GM12878 (cell line): ENCODE measurements at regions not wholly inside any gene's neighbourhood (a gene's known extent, or its start where the extent isn't known, plus 50 kb on each side); places are given as distances from the start of the nearest gene placed in this dataset.

Experiments used
- ATAC-seq: fragments of 200-7000 bp; cut with Tn5 transposase; 3 replicates; pipeline ENCODE4 v1.9.1; 2020; ENCODE audit warnings: mild to moderate bottlenecking, moderate library complexity
- BruUV-seq: library from RNA; stranded (reverse); fragments of 400-500 nt; replicated peaks from 2 replicates; lab custom pipeline; 2021; lab: Mats Ljungman, UMichigan
- CTCF ChIA-PET: fragments of 300-600 bp; sonication (Branson Sonifier 250); formaldehyde crosslinking; extraction: SDS; loops from one replicate; lab custom pipeline; 2021; ENCODE audit warnings: inconsistent platforms; lab: Yijun Ruan, JAX
- POLR2A ChIA-PET: fragments of 350-600 bp; formaldehyde crosslinking; extraction: SDS; loops from one replicate; lab custom pipeline; 2021; ENCODE audit warnings: inconsistent platforms; lab: Charles Lee
- RAD21 ChIA-PET: fragments of 300-600 bp; sonication (Branson Sonifier 250); formaldehyde crosslinking; loops from one replicate; lab custom pipeline; 2023; ENCODE audit warnings: antibody characterized with exemption; ENCODE audit not compliant: unreplicated experiment; lab: Charles Lee
- SMC1A ChIA-PET: fragments of 300-600 bp; sonication (Branson Sonifier 250); formaldehyde crosslinking; loops from one replicate; lab custom pipeline; 2023; ENCODE audit not compliant: unreplicated experiment, uncharacterized antibody; lab: Charles Lee
- DNase-seq: peaks from one replicate; pipeline ENCODE4 v3.0.0-alpha.2; 2011; ENCODE audit warnings: low read depth, low spot score
- FAIRE-seq: peaks from 3 replicates; lab custom pipeline; 2011; peaks lifted over from hg19 to GRCh38; lab: Jason Lieb, UNC
- H2AFZ ChIP-seq: 2 replicates; pipeline ENCODE4 v1.6.0; 2011; ENCODE audit warnings: low read depth, low read length, control low read depth; ENCODE audit not compliant: control insufficient read depth
- H3K27ac ChIP-seq: 2 replicates; pipeline ENCODE4 v1.5.1; 2011; ENCODE audit warnings: control low read depth; ENCODE audit not compliant: control insufficient read depth, insufficient read depth
- H3K27me3 ChIP-seq, 2 experiments: replicated peaks in 1 of 2; 2 replicates each; pipeline versions ENCODE4 v1.6.0 to v1.6.1; 2011; ENCODE audit warnings: low read length in 1 of 2; ENCODE audit not compliant: control insufficient read depth in 2 of 2, insufficient read depth in 2 of 2
- H3K36me3 ChIP-seq, 2 experiments: 2 replicates each; pipeline ENCODE4 v1.5.1; 2011; ENCODE audit warnings: low read length in 1 of 2; ENCODE audit not compliant: control insufficient read depth in 2 of 2, insufficient read depth in 2 of 2
- H3K4me1 ChIP-seq: 2 replicates; pipeline ENCODE4 v1.6.1; 2011; ENCODE audit warnings: mild to moderate bottlenecking, low read length, moderate library complexity, mixed read lengths; ENCODE audit not compliant: control insufficient read depth, insufficient read depth
- H3K4me2 ChIP-seq: 2 replicates; pipeline ENCODE4 v1.6.0; 2011; ENCODE audit warnings: control low read depth; ENCODE audit not compliant: control insufficient read depth, insufficient read depth
- H3K4me3 ChIP-seq: fragments of 200-600 bp; sonication (generic); 2 replicates; pipeline ENCODE4 v1.5.1; 2016
- H3K79me2 ChIP-seq: 2 replicates; pipeline ENCODE4 v1.6.0; 2011; ENCODE audit warnings: low read length; ENCODE audit not compliant: control insufficient read depth, insufficient read depth
- H3K9ac ChIP-seq: 2 replicates; pipeline ENCODE4 v1.8.0; 2011; ENCODE audit warnings: low read length, control low read depth, mixed read lengths; ENCODE audit not compliant: control insufficient read depth, insufficient read depth
- H3K9me3 ChIP-seq: replicated peaks from 3 replicates; pipeline ENCODE4 v1.5.1; 2011; ENCODE audit warnings: mild to moderate bottlenecking, low read length; ENCODE audit not compliant: control insufficient read depth, insufficient read depth
- H4K20me1 ChIP-seq: 2 replicates; pipeline ENCODE4 v1.6.0; 2011; ENCODE audit not compliant: control insufficient read depth, insufficient read depth
- FOS ChIP-seq: IDR thresholded peaks from 3 replicates; pipeline ENCODE4 v1.6.1; 2011; ENCODE audit warnings: borderline replicate concordance; ENCODE audit not compliant: insufficient read length; ENCODE audit errors: extremely low read depth
- IKZF1 ChIP-seq: fragments of 450-650 bp; conservative IDR thresholded peaks from 2 replicates; pipeline ENCODE4 v1.6.1; 2017; ENCODE audit warnings: antibody characterized with exemption, mild to moderate bottlenecking
- NFYA ChIP-seq: IDR thresholded peaks from 2 replicates; pipeline ENCODE4 v1.6.1; 2011; ENCODE audit warnings: low read depth, mild to moderate bottlenecking, low read length, improper control_type of control experiment, borderline replicate concordance
- NFYB ChIP-seq: IDR thresholded peaks from 2 replicates; pipeline ENCODE4 v1.6.1; 2011; ENCODE audit warnings: low read depth, mild to moderate bottlenecking, low read length, improper control_type of control experiment, moderate library complexity; ENCODE audit not compliant: insufficient read depth
- NR2F1 ChIP-seq: fragments of 450-650 bp; conservative IDR thresholded peaks from 2 replicates; pipeline ENCODE4 v1.6.1; 2017; ENCODE audit warnings: mild to moderate bottlenecking
- POU2F2 ChIP-seq: IDR thresholded peaks from 3 replicates; pipeline ENCODE4 v1.6.1; 2011; ENCODE audit warnings: low read depth, mild to moderate bottlenecking, low read length, borderline replicate concordance
- SREBF2 ChIP-seq: IDR thresholded peaks from 2 replicates; pipeline ENCODE4 v1.6.1; 2012; ENCODE audit warnings: mild to moderate bottlenecking, low read length
- SUZ12 ChIP-seq: fragments of 200-600 bp; sonication (generic); IDR thresholded peaks from one replicate; pipeline ENCODE4 v1.6.1; 2018; ENCODE audit warnings: antibody characterized with exemption, mild to moderate bottlenecking; ENCODE audit not compliant: unreplicated experiment
- WGBS: methylation state at CpG from one replicate; pipeline ENCODE4 v1.1.6; 2016; ENCODE audit warnings: low lambda C conversion rate; ENCODE audit not compliant: insufficient replicate concordance, insufficient coverage; ENCODE audit errors: missing lambda C conversion rate; 5-methylcytosine and 5-hydroxymethylcytosine counted together
- in situ Hi-C: fragments of 300-500 bp; cut with MboI; formaldehyde crosslinking; loops from 9 replicates; pipeline ENCODE4 v1.14.3; 2018; ENCODE audit warnings: mixed read lengths
- intact Hi-C: fragments of 100-400 bp; cut with micrococcal nuclease; formaldehyde crosslinking; loops from one replicate; pipeline ENCODE4 v1.14.2; 2022; ENCODE audit not compliant: unreplicated experiment

DNA sequence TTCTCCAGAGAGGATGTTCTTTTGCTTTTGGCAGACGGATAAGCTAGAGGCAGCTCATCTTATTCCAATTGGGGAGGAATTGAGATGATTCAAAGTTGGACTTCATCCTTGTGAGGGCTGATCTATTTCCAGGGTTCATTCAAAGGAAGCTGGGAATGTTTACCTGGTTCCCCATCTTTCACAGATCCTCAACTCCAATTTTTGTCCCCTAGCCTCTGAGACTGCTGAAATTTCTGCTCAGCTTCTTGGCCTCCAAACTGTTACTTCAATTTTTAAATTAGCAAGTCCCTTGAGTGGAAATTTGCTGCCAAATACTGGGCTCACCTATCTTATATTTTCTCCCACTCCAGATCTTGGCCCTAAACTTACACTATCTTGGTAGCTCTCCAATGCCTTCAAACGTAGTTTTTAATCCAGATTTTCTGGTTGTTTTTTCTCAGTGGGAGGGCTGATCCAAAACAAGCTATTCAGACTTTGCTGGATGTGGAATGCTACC, 93.9 kb upstream of the NEK6 start:
- FAIRE-seq (no peak), ATAC-seq (no peak), DNase-seq (no peak)
- whole genome bisulfite sequencing: 63% methylated on average over 2 of the region's 2 CpGs
- Histone ChIP-seq H3K27ac (no peak overlapping the region), H3K9me3 (peaks cover 1% of the 10 kb centered on the region; the same call in 2 of the 3 replicates), H3K79me2 (no peaks in the 10 kb centered on the region), H2AFZ (no peak overlapping the region), H3K27me3 (no peaks in the 10 kb centered on the region), H3K4me3 (no peak overlapping the region), H3K4me2 (no peak overlapping the region)
- no TSS peak for BruUV-seq
- RAD21 ChIA-PET: interaction anchor here (0.9 to 1.0 kb wide), 2 partner anchors 9 to 25 kb away, joined by 3 read pairs; no protein-coding TSS in a partner anchor
- POLR2A ChIA-PET: interaction anchor here (0.5 kb wide), 1 partner anchor 22 kb away, joined by 6 read pairs; no protein-coding TSS in a partner anchor
- CTCF ChIA-PET: interaction anchor here (1.0 to 2.1 kb wide), 6 partner anchors 9 to 231 kb away, joined by 3 to 6 read pairs (median 4); no protein-coding TSS in a partner anchor
- in situ Hi-C loops: no loop called here
- TF ChIP-seq IKZF1 (no peak), NFYA (no peak), SUZ12 (no peak), FOS (no peak), NR2F1 (no peak), SREBF2 (no peak), NFYB (no peak), POU2F2 (no peak)
- TF ChIP-seq, all 136 proteins: peak for 0
- no peak overlapping the region for H3K9ac ChIP-seq
- no peaks in the 10 kb centered on the region for H3K36me3 ChIP-seq
- H4K20me1 ChIP-seq: no peaks in the 10 kb centered on the region
- no peaks in the 10 kb centered on the region for H3K4me1 ChIP-seq
- SMC1A ChIA-PET: interaction anchor here (0.8 to 2.5 kb wide), 6 partner anchors 8 to 54 kb away, joined by 3 to 13 read pairs (median 5); no protein-coding TSS in a partner anchor
- intact Hi-C loops: no loop called here
